Mesendoderm (in vitro differentiated cells): ENCODE measurements at regions not wholly inside any gene's neighbourhood (a gene's known extent, or its start where the extent isn't known, plus 50 kb on each side); places are given as distances from the start of the nearest gene placed in this dataset.
A peak's percentile ranks its signal among the peaks of the same experiment; 100 is the strongest.
"Not testable (repeated sequence)": the region's sequence is repeated elsewhere in the genome, so short reads cannot be mapped to it uniquely, and the experiment has no call there.

Source experiments
- DNase-seq: peaks from one replicate; pipeline ENCODE4 v3.0.0; 2013
- H2AK5ac ChIP-seq: 2 replicates; pipeline ENCODE4 v1.6.1; 2013; ENCODE audit warnings: low read length, inconsistent platforms
- H2BK120ac ChIP-seq: 2 replicates; pipeline ENCODE4 v1.6.1; 2013; ENCODE audit warnings: low read depth, mild to moderate bottlenecking, low read length, moderate library complexity, mixed read lengths
- H2BK15ac ChIP-seq: replicated peaks from 2 replicates; pipeline ENCODE4 v1.6.1; 2013; ENCODE audit warnings: low read depth, mild to moderate bottlenecking, moderate library complexity
- H2BK5ac ChIP-seq: 2 replicates; pipeline ENCODE4 v1.6.1; 2013; ENCODE audit warnings: low read length, inconsistent platforms
- H3K18ac ChIP-seq: 2 replicates; pipeline ENCODE4 v1.6.1; 2013; ENCODE audit warnings: mild to moderate bottlenecking, low read length, mixed read lengths
- H3K23ac ChIP-seq: one replicate; pipeline ENCODE4 v1.6.1; 2013; ENCODE audit warnings: low read length
- H3K27ac ChIP-seq: 2 replicates; pipeline ENCODE4 v1.5.1; 2013; ENCODE audit warnings: low read depth, mild to moderate bottlenecking, inconsistent platforms, low read length, moderate library complexity
- H3K27me3 ChIP-seq: 2 replicates; pipeline ENCODE4 v1.6.1; 2013; ENCODE audit warnings: low read length, control low read depth, mild to moderate bottlenecking, inconsistent platforms; ENCODE audit not compliant: insufficient read depth, poor library complexity
- H3K36me3 ChIP-seq: 2 replicates; pipeline ENCODE4 v1.6.1; 2013; ENCODE audit warnings: low read length, inconsistent platforms; ENCODE audit not compliant: control insufficient read depth, insufficient read depth
- H3K4ac ChIP-seq: one replicate; pipeline ENCODE4 v1.6.1; 2013; ENCODE audit warnings: low read depth, mild to moderate bottlenecking, low read length, moderate library complexity
- H3K4me1 ChIP-seq: 2 replicates; pipeline ENCODE4 v1.6.1; 2013; ENCODE audit warnings: low read depth, low read length, inconsistent platforms; ENCODE audit not compliant: control insufficient read depth
- H3K4me2 ChIP-seq: 2 replicates; pipeline ENCODE4 v1.6.1; 2013; ENCODE audit warnings: low read length
- H3K4me3 ChIP-seq: 2 replicates; pipeline ENCODE4 v1.5.1; 2013; ENCODE audit warnings: mild to moderate bottlenecking, low read length
- H3K56ac ChIP-seq: one replicate; pipeline ENCODE4 v1.6.1; 2013; ENCODE audit warnings: low read length
- H3K79me1 ChIP-seq: 2 replicates; pipeline ENCODE4 v1.6.1; 2013; ENCODE audit warnings: low read length, inconsistent platforms
- H3K79me2 ChIP-seq: 2 replicates; pipeline ENCODE4 v1.6.1; 2013; ENCODE audit warnings: mild to moderate bottlenecking, low read length; ENCODE audit not compliant: control insufficient read depth, insufficient read depth
- H3K9ac ChIP-seq: 2 replicates; pipeline ENCODE4 v1.6.1; 2013; ENCODE audit warnings: low read length, inconsistent platforms
- H4K5ac ChIP-seq: one replicate; pipeline ENCODE4 v1.6.1; 2013; ENCODE audit warnings: low read length
- H4K8ac ChIP-seq: one replicate; pipeline ENCODE4 v1.6.1; 2013; ENCODE audit warnings: low read depth, mild to moderate bottlenecking, control low read depth, low read length, moderate library complexity
- WGBS: extraction: QIAGEN DNeasy Blood & Tissue Kit; methylation state at CpG from one replicate; pipeline ENCODE4 v1.1.7; 2013; ENCODE audit warnings: low lambda C conversion rate, missing lambda C conversion rate; ENCODE audit not compliant: insufficient coverage; ENCODE audit errors: extremely low coverage; 5-methylcytosine and 5-hydroxymethylcytosine counted together

DNA sequence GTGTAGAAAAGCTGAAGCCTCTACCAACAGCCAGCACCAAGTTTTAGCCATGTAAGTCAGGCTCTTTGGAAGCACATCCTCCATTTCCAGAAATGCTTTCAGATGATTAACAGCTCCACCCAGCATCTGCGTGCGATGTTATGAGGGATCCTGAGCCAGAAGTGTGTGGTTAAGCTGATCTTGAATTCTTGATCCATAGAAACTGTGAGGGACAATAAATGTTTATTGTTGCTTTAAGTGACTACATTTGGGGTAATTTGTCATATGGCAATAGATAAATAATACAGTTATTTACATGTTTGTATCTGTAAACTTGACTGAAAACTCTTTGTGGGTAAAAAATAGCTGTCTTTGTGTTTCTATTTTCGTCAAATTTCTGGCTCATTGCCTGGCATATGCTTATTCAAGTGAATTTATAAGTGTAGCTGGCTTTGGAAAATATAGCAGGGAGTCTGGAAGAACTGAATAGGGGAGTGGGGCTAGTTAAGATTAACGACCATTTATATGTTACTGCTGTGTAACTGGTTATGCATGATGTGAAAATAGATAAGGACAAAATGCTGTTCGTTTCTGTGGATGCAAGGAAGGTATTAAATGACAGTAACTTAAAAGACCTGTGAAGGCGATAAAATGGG is 234.1 kb downstream of the LRRC70 start:
- Histone ChIP-seq H3K18ac (no peak overlapping the region), H3K27ac (no peak overlapping the region), H3K4me2 (no peak overlapping the region), H3K27me3 (no peaks in the 10 kb centered on the region), H3K56ac (no peak overlapping the region), H3K79me2 (no peaks in the 10 kb centered on the region), H3K9ac (no peak overlapping the region), H2AK5ac (no peak overlapping the region), H2BK15ac (no peak overlapping the region), H3K4me1 (no peaks in the 10 kb centered on the region), H3K36me3 (no peaks in the 10 kb centered on the region), H4K8ac (no peak overlapping the region), H2BK5ac (no peak overlapping the region), H3K23ac (no peak overlapping the region), H3K4ac (no peak overlapping the region), H2BK120ac (no peak overlapping the region), H3K79me1 (no peaks in the 10 kb centered on the region), H4K5ac (no peak overlapping the region), H3K4me3 (no peak overlapping the region)
- no peak for DNase-seq
- WGBS: no CpG with 5 or more reads among the region's 6 CpGs

- H3K36me3 ChIP-seq, H2BK5ac ChIP-seq, H2BK15ac ChIP-seq, H3K56ac ChIP-seq, H3K27ac ChIP-seq, H4K5ac ChIP-seq, H3K4ac ChIP-seq, H3K4me3 ChIP-seq, H3K23ac ChIP-seq, H2AK5ac ChIP-seq, H3K18ac ChIP-seq, DNase-seq, H2BK120ac ChIP-seq, H4K8ac ChIP-seq, H3K4me2 ChIP-seq, H3K79me1 ChIP-seq, H3K79me2 ChIP-seq, H3K9ac ChIP-seq, H3K27me3 ChIP-seq, H3K4me1 ChIP-seq: not testable (repeated sequence)
- no CpG with 5 or more reads among the region's 13 CpGs for WGBS
Observed at GRCh38 chr5:62804819-62805218, 226.2 kb downstream of the LRRC70 start.

GRCh38 chr5:62795926-62796325 is 217.3 kb downstream of the LRRC70 start:
- Histone ChIP-seq H3K79me2 (no peaks in the 10 kb centered on the region), H3K18ac (no peak overlapping the region), H3K4me3 (no peak overlapping the region), H3K4ac (no peak overlapping the region), H3K9ac (no peak overlapping the region), H3K4me2 (no peak overlapping the region), H3K4me1 (no peaks in the 10 kb centered on the region), H3K23ac (no peak overlapping the region), H2BK15ac (no peak overlapping the region), H2BK120ac (no peak overlapping the region), H4K8ac (no peak overlapping the region), H3K27ac (no peak overlapping the region), H3K27me3 (no peaks in the 10 kb centered on the region), H4K5ac (no peak overlapping the region), H3K56ac (no peak overlapping the region), H3K79me1 (no peaks in the 10 kb centered on the region), H3K36me3 (no peaks in the 10 kb centered on the region), H2BK5ac (no peak overlapping the region), H2AK5ac (no peak overlapping the region)
- no peak for DNase-seq

DNA sequence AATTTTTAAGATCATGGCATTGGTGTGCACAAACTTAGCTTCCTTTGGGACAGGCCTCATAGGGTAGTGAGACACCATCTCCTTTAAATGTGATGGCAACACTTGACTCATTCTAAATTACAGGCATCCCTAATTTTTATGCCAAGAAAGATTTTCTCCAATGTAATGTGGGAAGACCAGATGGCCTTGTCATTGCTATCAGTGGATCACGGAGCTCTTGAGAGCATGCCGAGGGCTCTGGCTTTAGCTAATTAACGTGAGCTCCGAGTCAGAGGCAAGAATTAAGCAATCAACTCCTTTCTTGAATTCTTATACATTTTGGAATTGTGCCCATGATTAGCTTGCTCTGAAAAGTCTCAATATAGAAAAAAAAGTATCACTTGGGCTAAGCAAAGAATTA is 215.8 kb downstream of the LRRC70 start:
- Histone ChIP-seq H2BK5ac (no peak overlapping the region), H2BK120ac (no peak overlapping the region), H3K18ac (no peak overlapping the region), H3K4me1 (no peaks in the 10 kb centered on the region), H2BK15ac (no peak overlapping the region), H3K23ac (no peak overlapping the region), H4K8ac (no peak overlapping the region), H3K79me1 (no peaks in the 10 kb centered on the region), H3K9ac (no peak overlapping the region), H4K5ac (no peak overlapping the region), H3K79me2 (no peaks in the 10 kb centered on the region), H3K56ac (no peak overlapping the region), H3K36me3 (no peaks in the 10 kb centered on the region), H3K27ac (no peak overlapping the region), H3K4me3 (no peak overlapping the region), H3K4me2 (no peak overlapping the region), H2AK5ac (no peak overlapping the region), H3K4ac (no peak overlapping the region), H3K27me3 (no peaks in the 10 kb centered on the region)
- no peak for DNase-seq
- no CpG with 5 or more reads among the region's 4 CpGs for WGBS

- Histone ChIP-seq H2BK15ac (no peak overlapping the region), H3K36me3 (no peaks in the 10 kb centered on the region), H3K79me1 (no peaks in the 10 kb centered on the region), H4K5ac (no peak overlapping the region), H3K79me2 (no peaks in the 10 kb centered on the region), H2AK5ac (no peak overlapping the region), H3K27me3 (no peaks in the 10 kb centered on the region), H2BK120ac (no peak overlapping the region), H4K8ac (no peak overlapping the region), H3K4ac (no peak overlapping the region), H3K4me3 (no peak overlapping the region), H3K23ac (no peak overlapping the region), H3K27ac (no peak overlapping the region), H2BK5ac (no peak overlapping the region), H3K4me1 (no peaks in the 10 kb centered on the region), H3K56ac (no peak overlapping the region), H3K9ac (no peak overlapping the region), H3K4me2 (no peak overlapping the region), H3K18ac (no peak overlapping the region)
- WGBS: no CpG with 5 or more reads among the region's 2 CpGs
- DNase-seq: peak; percentile 54
Observed at GRCh38 chr5:62791059-62791458, 212.4 kb downstream of the LRRC70 start.

DNA sequence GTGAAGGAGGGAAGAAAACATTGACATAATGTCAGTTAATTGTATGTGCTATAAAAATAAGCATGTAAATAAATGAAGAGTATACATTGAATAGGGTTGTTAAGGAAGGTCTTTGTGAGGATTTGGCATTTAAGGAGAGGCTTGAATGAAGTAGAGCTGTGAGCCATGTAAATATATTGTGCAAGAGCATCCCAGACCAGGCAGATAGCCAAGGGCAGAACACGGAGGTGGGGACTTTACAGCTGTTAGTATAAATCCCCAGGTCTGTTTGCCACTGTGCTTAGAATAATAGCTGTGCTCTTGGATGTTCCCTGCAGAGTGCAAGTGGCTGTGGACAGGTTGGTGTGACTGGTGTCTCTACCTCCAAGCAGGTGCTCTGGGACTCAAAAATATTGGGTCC is 211.7 kb downstream of the LRRC70 start:
- Histone ChIP-seq H3K23ac (no peak overlapping the region), H3K18ac (no peak overlapping the region), H4K5ac (no peak overlapping the region), H3K27me3 (no peaks in the 10 kb centered on the region), H3K4ac (no peak overlapping the region), H2AK5ac (no peak overlapping the region), H2BK15ac (no peak overlapping the region), H2BK5ac (no peak overlapping the region), H3K4me1 (no peaks in the 10 kb centered on the region), H3K79me1 (no peaks in the 10 kb centered on the region), H3K27ac (no peak overlapping the region), H3K36me3 (no peaks in the 10 kb centered on the region), H3K79me2 (no peaks in the 10 kb centered on the region), H3K4me3 (no peak overlapping the region), H2BK120ac (no peak overlapping the region), H4K8ac (no peak overlapping the region), H3K4me2 (no peak overlapping the region), H3K9ac (no peak overlapping the region), H3K56ac (no peak overlapping the region)
- no peak for DNase-seq
- no CpG with 5 or more reads among the region's 1 CpG for WGBS
